ENCODE measurements at regions not wholly inside any gene's neighbourhood (a gene's known extent, or its start where the extent isn't known, plus 50 kb on each side); places are given as distances from the start of the nearest gene placed in this dataset.

DNA sequence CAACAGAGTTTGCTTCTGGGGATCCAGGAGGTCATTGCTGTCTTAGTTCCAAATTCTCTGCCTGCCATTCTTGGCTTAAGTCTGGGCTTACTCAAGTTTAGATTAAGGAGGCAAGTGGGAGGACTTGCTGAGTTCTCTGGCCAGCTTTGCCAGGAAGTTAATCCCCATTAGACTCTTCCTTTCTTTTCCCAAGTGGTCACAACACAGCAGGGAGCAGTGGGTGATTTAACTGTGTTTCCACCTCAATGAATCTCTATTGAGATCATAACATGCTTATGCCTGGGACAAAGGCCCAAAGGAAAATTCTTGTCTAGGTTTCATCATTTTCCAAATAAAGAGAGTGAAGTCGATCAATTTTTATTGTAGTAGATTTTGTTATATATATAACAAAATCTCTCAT, 1159.6 kb downstream of the SORCS3 start:
- TF ChIP-seq, protein P1, sequence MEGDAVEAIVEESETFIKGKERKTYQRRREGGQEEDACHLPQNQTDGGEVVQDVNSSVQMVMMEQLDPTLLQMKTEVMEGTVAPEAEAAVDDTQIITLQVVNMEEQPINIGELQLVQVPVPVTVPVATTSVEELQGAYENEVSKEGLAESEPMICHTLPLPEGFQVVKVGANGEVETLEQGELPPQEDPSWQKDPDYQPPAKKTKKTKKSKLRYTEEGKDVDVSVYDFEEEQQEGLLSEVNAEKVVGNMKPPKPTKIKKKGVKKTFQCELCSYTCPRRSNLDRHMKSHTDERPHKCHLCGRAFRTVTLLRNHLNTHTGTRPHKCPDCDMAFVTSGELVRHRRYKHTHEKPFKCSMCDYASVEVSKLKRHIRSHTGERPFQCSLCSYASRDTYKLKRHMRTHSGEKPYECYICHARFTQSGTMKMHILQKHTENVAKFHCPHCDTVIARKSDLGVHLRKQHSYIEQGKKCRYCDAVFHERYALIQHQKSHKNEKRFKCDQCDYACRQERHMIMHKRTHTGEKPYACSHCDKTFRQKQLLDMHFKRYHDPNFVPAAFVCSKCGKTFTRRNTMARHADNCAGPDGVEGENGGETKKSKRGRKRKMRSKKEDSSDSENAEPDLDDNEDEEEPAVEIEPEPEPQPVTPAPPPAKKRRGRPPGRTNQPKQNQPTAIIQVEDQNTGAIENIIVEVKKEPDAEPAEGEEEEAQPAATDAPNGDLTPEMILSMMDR (IDR thresholded peaks at IDR 0.05), result no peak
- no peak for TF ChIP-seq POLR2AphosphoS5 (IDR thresholded peaks at IDR 0.05; ENCODE audit: low read depth, low read length)

Data from Panc1 (cell line).